CD14-positive monocyte (primary cell): ENCODE measurements at regions not wholly inside any gene's neighbourhood (a gene's known extent, or its start where the extent isn't known, plus 50 kb on each side); places are given as distances from the start of the nearest gene placed in this dataset.

Experiments
- DNase-seq, 3 donors: peaks; one replicate each; pipeline ENCODE4 v3.0.0-alpha.2; 2011 to 2022
- H2AFZ ChIP-seq: 2 replicates; pipeline ENCODE4 v1.6.0; 2012; ENCODE audit warnings: mild to moderate bottlenecking, low read depth, low read length, inconsistent platforms; ENCODE audit not compliant: insufficient read depth, poor library complexity, severe bottlenecking
- H3K27ac ChIP-seq, 2 donors: 1 replicate in 1 of 2; 2 replicates in 1 of 2; pipeline ENCODE4 v1.5.1; 2012 to 2013; ENCODE audit warnings: low read length in 2 of 2, control low read depth in 1 of 2, inconsistent platforms in 1 of 2, low read depth in 1 of 2, mild to moderate bottlenecking in 1 of 2
- H3K27me3 ChIP-seq, 2 donors: one replicate each; pipeline versions ENCODE4 v1.6.0 to v1.6.1; 2011 to 2013; ENCODE audit warnings: low read length in 2 of 2; ENCODE audit not compliant: control insufficient read depth in 2 of 2, insufficient read depth in 2 of 2
- H3K36me3 ChIP-seq, 2 donors: replicated peaks in 1 of 2; 1 replicate in 1 of 2; 2 replicates in 1 of 2; pipeline versions ENCODE4 v1.5.1 to v1.6.1; 2012 to 2013; ENCODE audit warnings: low read length in 2 of 2, control low read depth in 1 of 2, inconsistent platforms in 1 of 2, mild to moderate bottlenecking in 1 of 2; ENCODE audit not compliant: insufficient read depth in 2 of 2, control insufficient read depth in 1 of 2
- H3K4me1 ChIP-seq, 2 donors: 1 replicate in 1 of 2; 2 replicates in 1 of 2; pipeline versions ENCODE4 v1.5.1 to v1.6.1; 2012 to 2013; ENCODE audit warnings: low read length in 2 of 2, control low read depth in 1 of 2, inconsistent platforms in 1 of 2, mild to moderate bottlenecking in 1 of 2, moderate library complexity in 1 of 2; ENCODE audit not compliant: insufficient read depth in 2 of 2, control insufficient read depth in 1 of 2
- H3K4me2 ChIP-seq: replicated peaks from 2 replicates; pipeline ENCODE3; 2012; ENCODE audit warnings: low read length, moderate library complexity, mild to moderate bottlenecking; ENCODE audit not compliant: poor library complexity, severe bottlenecking; ENCODE audit errors: extremely low read depth
- H3K4me3 ChIP-seq, 3 experiments: fragments of 200-600 bp in 1 of 3; sonication (generic) in 1 of 3; replicated peaks in 1 of 3; 1 replicate in 2 of 3; 2 replicates in 1 of 3; pipeline ENCODE4 v1.5.1; 2011 to 2013; ENCODE audit warnings: low read length in 3 of 3, mild to moderate bottlenecking in 3 of 3, control low read depth in 2 of 3, low read depth in 2 of 3, inconsistent platforms in 1 of 3, moderate library complexity in 1 of 3
- H3K79me2 ChIP-seq: 2 replicates; pipeline ENCODE4 v1.6.0; 2012; ENCODE audit warnings: mild to moderate bottlenecking, control low read depth, inconsistent platforms, low read length, moderate library complexity; ENCODE audit not compliant: insufficient read depth
- H3K9ac ChIP-seq: 2 replicates; pipeline ENCODE4 v1.6.0; 2017; ENCODE audit warnings: low read length, mild to moderate bottlenecking; ENCODE audit not compliant: insufficient read depth, poor library complexity, severe bottlenecking
- H3K9me3 ChIP-seq, 2 donors: replicated peaks in 1 of 2; 1 replicate in 1 of 2; 2 replicates in 1 of 2; pipeline versions ENCODE4 v1.5.1 to v1.6.1; 2012 to 2013; ENCODE audit warnings: low read length in 2 of 2, control low read depth in 1 of 2; ENCODE audit not compliant: control insufficient read depth in 1 of 2, insufficient read depth in 1 of 2
- H4K20me1 ChIP-seq: 2 replicates; pipeline ENCODE4 v1.6.0; 2012; ENCODE audit warnings: mild to moderate bottlenecking, low read length, control low read depth, moderate library complexity; ENCODE audit not compliant: insufficient read depth
- H3K27ac Mint-ChIP-seq, 7 donors: one replicate each; pipeline ENCODE4 v1.8.0; 2020; ENCODE audit warnings: mild to moderate bottlenecking in 7 of 7, mixed read lengths in 7 of 7, moderate library complexity in 6 of 7, inconsistent platforms in 2 of 7
- H3K27me3 Mint-ChIP-seq, 3 donors: one replicate each; pipeline ENCODE4 v1.8.0; 2021 to 2022; ENCODE audit warnings: low read depth in 3 of 3, mild to moderate bottlenecking in 3 of 3, mixed read lengths in 3 of 3, moderate library complexity in 3 of 3, inconsistent platforms in 1 of 3
- H3K36me3 Mint-ChIP-seq, 2 donors: one replicate each; pipeline ENCODE4 v1.8.0; 2020; ENCODE audit warnings: mixed read lengths in 2 of 2, inconsistent platforms in 1 of 2, mild to moderate bottlenecking in 1 of 2
- H3K4me1 Mint-ChIP-seq: one replicate; pipeline ENCODE4 v1.8.0; 2020; ENCODE audit warnings: mild to moderate bottlenecking, mixed read lengths
- H3K4me3 Mint-ChIP-seq, 2 donors: one replicate each; pipeline ENCODE4 v1.8.0; 2020; ENCODE audit warnings: mild to moderate bottlenecking in 2 of 2, mixed read lengths in 2 of 2, moderate library complexity in 1 of 2
- H3K9me3 Mint-ChIP-seq, 7 donors: one replicate each; pipeline ENCODE4 v1.8.0; 2020 to 2022; ENCODE audit warnings: mixed read lengths in 7 of 7, mild to moderate bottlenecking in 6 of 7, moderate library complexity in 6 of 7, inconsistent platforms in 2 of 7
- WGBS: methylation state at CpG from one replicate; pipeline ENCODE4 v1.1.5; 2013; ENCODE audit warnings: missing lambda C conversion rate; ENCODE audit not compliant: insufficient coverage; 5-methylcytosine and 5-hydroxymethylcytosine counted together
- intact Hi-C, 2 donors: fragments of 100-400 bp; cut with micrococcal nuclease; formaldehyde crosslinking; loops; one replicate each; pipeline versions ENCODE4 v1.15.0 to v1.15.1; 2023
- TF ChIP-seq, protein P1 (sequence below): fragments of 200-600 bp; IDR thresholded peaks from one replicate; pipeline ENCODE4 v1.8.0; 2022; ENCODE audit warnings: antibody characterized with exemption, mild to moderate bottlenecking

DNA sequence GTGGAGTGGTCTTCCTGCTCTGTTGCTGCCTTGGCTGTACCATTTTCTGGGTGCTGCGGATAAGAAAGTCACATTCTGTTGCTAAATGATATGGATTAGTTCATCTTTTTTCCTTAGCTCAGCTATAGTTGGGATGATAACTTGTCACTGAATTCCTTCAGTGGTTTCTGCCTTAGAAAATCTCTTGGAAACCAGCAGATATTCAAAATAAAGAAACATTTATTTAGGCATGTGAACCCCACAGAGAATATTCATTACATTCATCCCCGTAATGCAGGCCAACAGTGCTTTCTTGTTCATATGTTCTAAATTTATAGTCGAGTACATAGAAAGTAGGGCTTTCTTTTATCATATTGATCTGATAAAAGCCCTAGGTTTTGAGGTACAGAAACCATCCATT lies 151.3 kb downstream of the CYB561 start:
- Mint-ChIP-seq H3K36me3 (peaks cover 5% of the 10 kb centered on the region in 2 donors), H3K4me3 (no peak overlapping the region), H3K27me3 (no peaks in the 10 kb centered on the region), H3K4me1 (no peaks in the 10 kb centered on the region), H3K27ac (no peak overlapping the region), H3K9me3 (peaks cover 11 to 28% (median 14%) of the 10 kb centered on the region in 7 donors)
- Histone ChIP-seq H3K36me3 (no peaks in the 10 kb centered on the region), H3K9me3 (peaks cover 4 to 9% of the 10 kb centered on the region in 2 donors), H3K79me2 (no peaks in the 10 kb centered on the region), H3K4me3 (no peak overlapping the region), H2AFZ (no peak overlapping the region), H3K27ac (no peak overlapping the region), H3K27me3 (no peaks in the 10 kb centered on the region), H3K9ac (no peak overlapping the region), H3K4me2 (no peak overlapping the region), H4K20me1 (no peaks in the 10 kb centered on the region), H3K4me1 (no peaks in the 10 kb centered on the region)
- TF ChIP-seq, protein P1, sequence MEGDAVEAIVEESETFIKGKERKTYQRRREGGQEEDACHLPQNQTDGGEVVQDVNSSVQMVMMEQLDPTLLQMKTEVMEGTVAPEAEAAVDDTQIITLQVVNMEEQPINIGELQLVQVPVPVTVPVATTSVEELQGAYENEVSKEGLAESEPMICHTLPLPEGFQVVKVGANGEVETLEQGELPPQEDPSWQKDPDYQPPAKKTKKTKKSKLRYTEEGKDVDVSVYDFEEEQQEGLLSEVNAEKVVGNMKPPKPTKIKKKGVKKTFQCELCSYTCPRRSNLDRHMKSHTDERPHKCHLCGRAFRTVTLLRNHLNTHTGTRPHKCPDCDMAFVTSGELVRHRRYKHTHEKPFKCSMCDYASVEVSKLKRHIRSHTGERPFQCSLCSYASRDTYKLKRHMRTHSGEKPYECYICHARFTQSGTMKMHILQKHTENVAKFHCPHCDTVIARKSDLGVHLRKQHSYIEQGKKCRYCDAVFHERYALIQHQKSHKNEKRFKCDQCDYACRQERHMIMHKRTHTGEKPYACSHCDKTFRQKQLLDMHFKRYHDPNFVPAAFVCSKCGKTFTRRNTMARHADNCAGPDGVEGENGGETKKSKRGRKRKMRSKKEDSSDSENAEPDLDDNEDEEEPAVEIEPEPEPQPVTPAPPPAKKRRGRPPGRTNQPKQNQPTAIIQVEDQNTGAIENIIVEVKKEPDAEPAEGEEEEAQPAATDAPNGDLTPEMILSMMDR = no peak
- DNase-seq = no peak
- no CpG with 5 or more reads among the region's 3 CpGs for WGBS
- intact Hi-C loops = loop anchor here in 1 of 2 donors (5.0 kb wide), 1 partner anchor 48 kb away; no protein-coding TSS in a partner anchor

DNA sequence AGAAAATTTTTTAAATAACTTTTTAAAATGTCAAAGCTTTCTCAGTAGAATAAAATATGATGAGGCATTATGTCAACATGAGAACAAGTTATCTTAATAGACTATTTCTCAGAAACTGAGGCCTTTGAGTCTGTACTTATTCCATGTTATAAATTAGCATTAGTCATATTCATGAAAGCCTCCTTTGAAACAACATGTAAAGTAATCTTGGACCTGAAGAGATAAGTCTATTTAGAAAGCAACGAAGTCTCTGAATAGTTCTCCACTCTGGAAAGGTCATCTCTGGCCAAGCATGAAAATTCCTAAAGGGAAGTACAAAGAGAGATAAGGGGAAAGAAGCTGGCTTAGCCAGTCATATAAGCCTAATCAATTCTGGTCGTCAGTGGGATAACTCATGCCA lies 150.8 kb downstream of the CYB561 start:
- intact Hi-C loops = no loop called here
- 100% methylated on average over 1 of the region's 2 CpGs for WGBS
- TF ChIP-seq, protein P1 = no peak
- Mint-ChIP-seq H3K36me3 (peaks cover 5% of the 10 kb centered on the region in 2 donors), H3K27ac (no peak overlapping the region), H3K27me3 (no peaks in the 10 kb centered on the region), H3K4me3 (no peak overlapping the region), H3K4me1 (no peaks in the 10 kb centered on the region), H3K9me3 (peaks cover 12 to 28% (median 15%) of the 10 kb centered on the region in 7 donors)
- no peak overlapping the region for H3K9ac ChIP-seq
- DNase-seq = no peak
- H3K27me3 ChIP-seq = no peaks in the 10 kb centered on the region
- no peaks in the 10 kb centered on the region for H3K36me3 ChIP-seq
- no peak overlapping the region for H3K4me2 ChIP-seq
- no peak overlapping the region for H3K27ac ChIP-seq
- no peak overlapping the region for H3K4me3 ChIP-seq
- no peaks in the 10 kb centered on the region for H3K4me1 ChIP-seq
- peaks cover 4 to 9% of the 10 kb centered on the region in 2 donors for H3K9me3 ChIP-seq
- no peak overlapping the region for H2AFZ ChIP-seq
- H4K20me1 ChIP-seq = no peaks in the 10 kb centered on the region
- H3K79me2 ChIP-seq = no peaks in the 10 kb centered on the region
